NCI-H1105 treated with DMSO at 0.1 percent for 48 hours (cell line): ENCODE measurements at regions not wholly inside any gene's neighbourhood (a gene's known extent, or its start where the extent isn't known, plus 50 kb on each side); places are given as distances from the start of the nearest gene placed in this dataset.
"Not testable (repeated sequence)": the region's sequence is repeated elsewhere in the genome, so short reads cannot be mapped to it uniquely, and the experiment has no call there.

Source experiments
- DNase-seq: peaks from one replicate; lab custom pipeline; 2025; lab: John Stamatoyannopoulos, UW

DNA sequence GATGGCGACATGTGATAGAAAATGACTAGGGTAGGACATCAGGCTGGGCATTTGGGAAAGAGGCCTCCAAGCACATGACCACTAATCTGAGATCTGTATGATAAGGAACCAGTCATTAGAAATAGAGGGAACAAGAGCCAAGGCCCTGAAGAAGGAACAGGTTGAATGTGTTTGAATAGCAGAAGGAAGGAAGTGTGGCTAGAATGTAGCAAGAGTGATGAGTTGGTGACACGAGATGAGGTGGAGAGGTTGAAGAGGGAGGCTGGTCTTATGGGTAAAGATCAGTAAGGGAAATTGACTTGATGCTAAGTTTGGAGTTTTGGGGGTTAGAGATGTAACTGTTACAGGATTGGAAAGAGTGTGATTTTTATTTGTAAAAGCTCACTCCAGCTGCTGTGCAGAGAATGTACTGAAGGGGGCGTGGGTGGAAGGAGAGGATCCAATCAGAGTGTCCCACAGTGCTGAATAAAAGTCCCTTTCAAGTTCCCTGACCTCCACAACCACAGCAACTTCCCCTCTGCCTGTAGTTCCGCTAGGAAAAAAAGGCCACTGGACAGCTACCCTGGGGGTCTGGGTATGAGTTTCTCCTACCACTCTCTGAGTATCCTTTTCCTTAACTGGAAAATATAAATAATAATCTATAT is 295.0 kb downstream of the OMA1 start:
- DNase-seq = no peak

DNA sequence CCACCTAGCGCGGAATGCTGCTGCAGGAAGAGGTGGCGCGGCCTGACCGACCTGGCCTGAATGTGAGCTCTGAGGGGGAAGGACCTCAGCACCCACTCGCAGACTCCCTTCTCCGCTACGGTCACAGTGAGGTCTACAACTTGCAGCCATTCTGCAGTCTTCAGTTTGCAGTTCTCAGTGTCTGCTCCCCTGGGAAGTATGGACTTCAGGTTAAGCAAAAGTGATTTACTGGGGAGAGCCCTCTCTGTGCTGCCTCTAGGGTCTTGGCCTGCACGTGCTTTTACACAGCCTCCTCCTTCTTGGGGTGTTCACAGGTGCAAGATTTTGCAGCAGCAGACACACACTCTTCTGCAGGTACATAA is 296.0 kb downstream of the OMA1 start:
- no peak for DNase-seq

DNA sequence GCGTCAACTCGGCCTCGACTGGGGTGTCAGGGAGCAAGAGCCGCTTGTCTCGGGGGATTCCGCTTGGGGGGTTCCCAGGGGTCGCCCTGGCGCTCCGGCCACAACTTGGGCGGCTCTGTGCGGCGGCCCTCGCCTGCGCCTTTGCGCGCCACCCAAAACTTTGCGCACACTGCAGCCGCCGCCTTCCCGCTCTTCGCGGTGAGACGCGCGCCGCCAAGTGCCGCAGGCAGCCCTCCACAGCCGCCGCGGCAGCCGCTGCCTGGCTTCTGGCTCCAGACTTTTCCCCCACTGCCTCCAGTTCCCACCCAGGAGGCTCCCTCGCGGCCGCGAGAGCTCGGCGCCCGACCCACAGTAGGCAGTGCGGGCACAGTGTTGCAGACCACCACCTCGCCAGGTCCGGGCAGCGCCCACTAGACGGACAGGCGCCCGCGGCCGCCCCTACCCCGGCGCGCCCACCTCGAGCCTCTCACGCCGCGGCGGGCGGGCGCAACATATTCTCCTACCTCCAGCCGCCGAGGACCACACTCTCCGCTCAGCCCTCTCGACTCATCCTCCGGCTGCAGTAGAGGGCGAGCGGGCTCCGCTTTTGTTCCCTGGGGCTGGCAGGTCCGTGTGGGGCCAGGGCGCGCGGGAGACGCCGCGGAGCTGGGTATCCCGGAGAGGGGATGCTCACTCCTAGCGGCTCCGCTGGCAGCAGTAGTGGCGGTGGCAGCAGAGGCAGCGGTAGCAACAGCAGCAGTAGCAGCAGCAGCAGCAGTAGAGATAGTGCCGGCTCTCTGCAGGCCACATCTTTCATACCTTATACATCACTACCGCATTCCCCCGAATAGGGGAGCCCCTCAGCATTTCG is 296.6 kb downstream of the OMA1 start:
- peak; percentile 55 for DNase-seq

DNA sequence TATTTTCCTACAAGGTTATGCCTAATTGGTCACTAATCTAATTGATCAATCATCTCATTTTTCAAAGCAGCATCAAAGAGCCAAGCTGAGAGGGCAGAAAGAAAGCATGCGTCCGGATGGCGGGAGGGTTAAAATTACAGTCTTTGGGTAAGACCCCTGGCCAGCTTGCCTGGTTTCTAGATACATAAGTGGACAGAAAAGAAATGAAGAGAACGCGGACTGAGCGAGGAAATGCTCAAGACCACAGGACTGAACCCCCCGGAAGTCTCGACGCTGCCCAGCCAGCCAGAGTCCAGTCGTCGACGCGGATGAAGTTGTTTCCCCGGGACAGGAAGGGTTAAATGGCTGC is 297.2 kb downstream of the OMA1 start:
- peak; percentile 40 for DNase-seq

GRCh38 chr1:58248791-58249190 is 297.7 kb downstream of the OMA1 start:
- no peak for DNase-seq

DNA sequence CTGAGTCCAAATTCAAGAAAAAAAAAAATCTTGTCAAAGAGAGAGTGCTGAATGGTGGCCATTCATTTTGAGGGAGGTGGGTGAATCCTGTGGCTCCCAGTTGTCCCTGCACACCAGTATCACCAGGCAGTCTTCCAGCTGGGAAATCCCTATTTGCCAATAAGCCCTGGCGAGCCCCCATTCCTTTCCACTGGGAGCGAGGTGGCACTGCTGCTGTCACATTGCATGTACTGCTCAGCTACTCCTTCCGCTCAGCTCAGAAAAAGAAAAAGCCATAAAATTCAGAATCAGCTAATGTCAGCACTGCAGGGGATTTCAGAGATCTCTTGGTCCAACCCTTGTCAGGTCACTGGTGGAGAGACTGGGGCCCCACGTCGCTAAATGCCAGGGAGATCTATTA is 298.5 kb downstream of the OMA1 start:
- no peak for DNase-seq

DNA sequence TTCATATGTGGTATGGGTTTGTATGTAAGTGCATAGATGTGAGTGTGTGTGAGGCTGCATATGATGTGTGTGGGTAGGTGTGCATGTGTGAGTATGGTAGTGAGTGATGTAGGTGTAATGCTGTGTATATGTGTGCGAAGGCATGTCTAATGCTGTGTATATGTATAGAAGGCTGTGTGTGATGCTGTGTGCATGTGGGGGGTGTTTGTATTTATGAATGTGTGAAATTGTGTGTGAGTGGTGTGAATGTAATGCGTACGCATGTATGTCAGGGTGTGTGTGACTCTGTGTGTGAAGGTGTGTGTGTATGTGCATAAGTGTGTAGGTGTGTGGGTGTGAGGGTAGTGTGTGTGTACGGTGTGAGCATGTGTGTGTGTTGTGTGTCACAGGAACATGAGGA is 300.0 kb downstream of the OMA1 start:
- DNase-seq = no peak

GRCh38 chr1:58244872-58245271 is 301.7 kb downstream of the OMA1 start:
- no peak for DNase-seq

DNA sequence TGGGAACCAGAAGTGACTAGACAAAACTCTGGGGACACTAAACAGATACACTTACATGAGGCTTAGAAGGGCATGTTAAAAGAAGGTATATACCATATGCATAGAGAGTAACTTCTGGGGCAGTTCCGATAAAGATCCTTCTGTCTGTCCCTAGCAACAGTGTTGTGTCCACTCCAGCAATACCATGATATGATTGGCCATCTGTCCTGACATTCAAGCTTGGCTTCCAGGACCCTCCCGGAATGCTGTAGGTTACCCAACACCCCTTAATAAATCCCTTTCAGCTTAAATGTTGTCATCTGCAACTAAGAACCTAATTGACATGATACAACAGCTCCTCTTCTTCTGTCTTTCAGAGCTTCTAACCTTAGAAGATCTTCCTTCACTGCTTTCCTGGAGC is 307.7 kb downstream of the OMA1 start:
- no peak for DNase-seq

DNA sequence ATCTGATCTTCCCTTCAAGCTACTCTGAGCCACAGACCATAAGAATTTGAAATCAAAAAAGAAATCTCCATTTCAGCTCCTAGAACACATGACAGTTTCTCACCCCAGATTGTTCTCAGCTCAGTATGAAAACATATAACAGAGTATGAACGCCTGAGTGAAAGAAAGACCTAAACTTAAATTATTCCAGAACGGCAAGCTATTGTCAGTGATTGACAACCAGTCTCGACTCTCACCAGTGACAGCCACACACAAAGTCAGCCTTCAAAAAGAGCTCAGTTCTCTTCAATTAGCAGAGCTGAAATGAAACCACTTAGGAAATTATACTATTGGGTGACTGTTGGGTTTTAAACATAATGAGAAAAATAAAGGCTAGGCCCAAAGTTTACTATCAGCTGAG is 312.8 kb downstream of the OMA1 start:
- no peak for DNase-seq

DNA sequence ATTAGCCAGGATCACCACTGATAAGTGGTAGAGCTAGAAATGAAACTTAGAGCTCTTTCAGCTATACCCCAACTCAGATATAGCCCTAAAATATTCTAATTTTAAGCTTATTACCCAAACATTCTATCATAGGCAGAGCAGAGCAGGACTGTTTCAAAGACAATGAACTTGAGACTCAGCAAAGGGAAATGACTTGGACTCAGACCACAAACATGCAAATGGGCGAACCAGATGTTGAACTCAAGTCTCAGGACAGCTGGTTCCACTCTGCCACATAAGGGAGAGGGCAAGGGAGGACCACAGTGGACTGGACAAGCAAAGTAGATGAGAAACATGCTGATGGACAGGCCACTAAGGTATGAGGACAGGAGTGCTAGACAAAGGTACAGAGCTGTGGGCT is 315.3 kb downstream of the OMA1 start:
- no peak for DNase-seq

GRCh38 chr1:58227604-58228003 is 318.9 kb downstream of the OMA1 start:
- no peak for DNase-seq

DNA sequence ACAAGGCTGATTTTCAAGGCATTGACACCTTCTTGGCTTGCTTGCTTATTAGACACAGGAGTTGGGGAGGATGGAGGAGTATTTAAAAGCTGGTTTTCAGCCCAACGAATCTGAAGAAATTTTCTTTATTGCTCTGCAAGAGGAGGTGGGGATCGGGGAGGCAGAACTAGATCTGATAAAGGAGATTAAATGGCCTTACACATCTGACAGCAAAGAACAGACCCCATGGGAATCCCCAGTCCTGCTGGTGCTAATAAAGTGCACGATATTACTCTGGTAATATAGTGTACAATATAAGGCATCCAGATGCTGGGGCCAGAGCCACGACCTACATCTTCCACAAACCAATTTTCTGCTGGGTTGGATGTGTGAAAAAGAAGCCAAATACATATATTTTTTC is 323.0 kb downstream of the OMA1 start:
- DNase-seq = no peak

- no peak for DNase-seq
Measured at GRCh38 chr1:58220836-58221472, 325.6 kb downstream of the OMA1 start.

DNA sequence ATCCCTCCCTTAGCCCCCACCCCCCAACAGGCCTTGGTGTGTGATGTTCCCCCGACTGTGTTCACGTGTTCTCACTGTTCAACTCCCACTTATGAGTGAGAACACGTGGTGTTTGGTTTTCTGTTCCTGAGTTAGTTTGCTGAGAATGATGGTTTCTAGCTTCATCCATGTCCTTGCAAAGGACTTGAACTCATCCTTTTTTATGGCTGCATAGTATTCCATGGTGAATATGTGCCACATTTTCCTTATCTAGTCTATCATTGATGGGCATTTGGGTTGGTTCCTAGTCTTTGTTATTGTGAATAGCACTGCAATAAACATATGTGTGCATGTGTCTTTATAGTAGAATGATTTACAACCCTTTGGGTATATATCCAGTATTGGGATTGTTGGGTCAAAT is 330.4 kb downstream of the OMA1 start:
- not testable (repeated sequence) for DNase-seq

GRCh38 chr1:58214674-58215073 is 331.9 kb downstream of the OMA1 start:
- no peak for DNase-seq

DNA sequence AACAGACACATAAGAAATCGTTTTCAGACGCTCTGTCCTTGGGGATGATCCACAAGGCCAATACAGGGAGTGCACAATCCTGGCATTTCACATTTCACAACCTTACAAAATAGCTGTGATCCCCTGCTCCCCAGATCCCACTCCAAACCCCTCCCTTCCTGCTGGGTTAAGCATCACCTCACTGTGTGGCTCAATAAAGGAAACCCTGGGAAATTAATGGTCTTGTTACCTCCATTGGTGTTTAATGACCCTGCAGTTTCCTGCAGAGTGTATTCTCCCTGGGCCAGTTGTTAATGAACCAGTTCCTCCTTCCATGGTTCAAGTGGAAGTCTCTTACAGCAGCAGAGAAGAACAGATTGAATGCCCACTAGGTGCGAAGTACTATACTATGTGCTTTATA is 334.7 kb downstream of the OMA1 start:
- no peak for DNase-seq

DNA sequence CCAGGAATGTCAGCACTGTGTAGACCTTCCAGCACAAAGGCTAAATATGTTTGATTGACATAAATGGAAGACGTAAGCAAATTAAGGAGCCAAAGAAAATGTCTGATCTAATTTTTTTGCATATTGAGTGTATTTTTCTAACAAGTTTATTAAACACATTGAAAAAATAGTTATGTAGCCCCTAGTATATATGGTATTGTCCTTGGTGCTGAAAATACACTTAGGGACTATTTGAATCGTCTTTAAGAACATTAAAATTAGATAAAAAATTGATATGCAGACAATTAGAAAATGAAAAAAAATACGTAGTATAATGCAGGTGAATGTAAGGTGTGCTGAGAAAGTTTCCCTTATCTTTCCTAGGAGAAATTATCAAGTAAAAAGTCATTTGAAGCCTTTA is 337.0 kb downstream of the OMA1 start:
- no peak for DNase-seq

- peak; percentile 43 for DNase-seq
Measured at GRCh38 chr1:58206749-58207148, 339.8 kb downstream of the OMA1 start.

- DNase-seq = no peak
Measured at GRCh38 chr1:58204284-58204683, 342.2 kb downstream of the OMA1 start.

DNA sequence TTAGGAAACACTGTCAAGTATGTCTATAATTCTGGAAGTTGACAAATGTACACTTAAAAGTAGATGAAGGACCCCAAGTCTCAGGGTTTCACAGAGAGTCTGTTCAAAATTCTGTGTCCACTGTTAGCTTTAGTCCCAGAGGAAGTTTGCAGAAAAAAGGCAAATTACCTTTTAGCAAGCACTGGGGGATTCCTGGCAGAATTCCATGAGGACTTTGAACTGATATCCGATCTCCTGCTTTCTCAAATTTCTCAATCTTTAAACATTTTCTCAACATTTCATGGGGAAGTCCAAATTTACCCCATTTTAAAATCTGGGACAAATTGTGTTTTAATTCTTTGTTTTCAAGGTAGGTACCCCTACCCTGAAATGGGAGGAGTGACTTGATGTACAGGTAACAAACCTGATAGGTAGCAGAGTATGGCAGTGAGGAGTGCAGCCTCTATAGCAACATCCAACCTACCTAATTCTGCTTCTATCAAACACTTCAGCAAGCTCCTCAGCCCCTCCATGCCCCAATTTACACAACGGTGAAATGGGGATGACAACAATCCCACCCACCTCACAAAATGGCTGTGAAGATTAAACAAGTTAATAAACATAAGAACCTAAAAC is 344.9 kb downstream of the OMA1 start:
- no peak for DNase-seq

- no peak for DNase-seq
Measured at GRCh38 chr1:58200437-58200836, 346.1 kb downstream of the OMA1 start.

DNA sequence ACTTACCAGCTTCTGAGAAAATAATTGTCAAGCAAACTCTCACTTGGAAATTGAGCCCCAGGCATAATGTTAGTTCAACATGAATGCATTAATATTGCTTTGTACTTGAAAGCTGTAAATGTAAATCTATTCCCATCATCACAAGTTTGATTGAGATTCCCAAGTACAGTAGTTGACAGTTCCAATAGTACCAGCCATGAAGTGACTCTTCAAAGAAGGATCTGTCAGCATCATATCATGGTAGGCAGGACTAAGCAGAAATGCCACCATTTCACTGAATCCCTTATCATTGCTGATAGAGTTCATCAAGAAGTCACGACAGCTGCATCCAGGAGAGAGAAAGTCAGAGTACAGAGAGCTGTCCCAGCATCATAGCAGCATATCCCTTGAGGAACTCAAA is 348.7 kb downstream of the OMA1 start:
- DNase-seq = no peak
